Aorta (tissue), 5 donors: ENCODE measurements at regions not wholly inside any gene's neighbourhood (a gene's known extent, or its start where the extent isn't known, plus 50 kb on each side); places are given as distances from the start of the nearest gene placed in this dataset.
"Not testable (repeated sequence)": the region's sequence is repeated elsewhere in the genome, so short reads cannot be mapped to it uniquely, and the experiment has no call there.

Source experiments
- ATAC-seq: fragments of 200-7000 bp; cut with Tn5 transposase; one replicate; pipeline ENCODE4 v1.9.1; 2022; ENCODE audit warnings: moderate library complexity; ENCODE audit not compliant: low FRiP score
- DNase-seq, 2 donors: peaks; one replicate each; pipeline ENCODE4 v3.0.0-alpha.2; 2020
- H3K27ac ChIP-seq, 2 donors: one replicate each; pipeline ENCODE4 v1.5.1; 2013; ENCODE audit warnings: low read length in 2 of 2, mild to moderate bottlenecking in 2 of 2, moderate library complexity in 2 of 2, control low read depth in 1 of 2, inconsistent platforms in 1 of 2, low read depth in 1 of 2
- H3K27me3 ChIP-seq, 2 donors: one replicate each; pipeline ENCODE4 v1.6.1; 2013; ENCODE audit warnings: control low read depth in 1 of 2, low read length in 1 of 2, mild to moderate bottlenecking in 1 of 2, moderate library complexity in 1 of 2; ENCODE audit not compliant: insufficient read depth in 2 of 2, control insufficient read depth in 1 of 2
- H3K36me3 ChIP-seq, 2 donors: one replicate each; pipeline ENCODE4 v1.6.1; 2013; ENCODE audit warnings: control low read depth in 1 of 2, low read length in 1 of 2, mild to moderate bottlenecking in 1 of 2; ENCODE audit not compliant: insufficient read depth in 2 of 2, control insufficient read depth in 1 of 2
- H3K4me1 ChIP-seq, 2 donors: one replicate each; pipeline ENCODE4 v1.6.1; 2013; ENCODE audit warnings: low read length in 2 of 2, control low read depth in 1 of 2, mild to moderate bottlenecking in 1 of 2, moderate library complexity in 1 of 2; ENCODE audit not compliant: insufficient read depth in 2 of 2, control insufficient read depth in 1 of 2
- H3K4me3 ChIP-seq, 2 donors: one replicate each; pipeline ENCODE4 v1.5.1; 2013; ENCODE audit warnings: low read length in 2 of 2, control low read depth in 1 of 2, mild to moderate bottlenecking in 1 of 2
- H3K9me3 ChIP-seq: one replicate; pipeline ENCODE4 v1.6.1; 2013; ENCODE audit warnings: mild to moderate bottlenecking, low read length; ENCODE audit not compliant: control insufficient read depth
- WGBS, 2 donors: extraction: QIAGEN DNeasy Blood & Tissue Kit; methylation state at CpG; one replicate each; pipeline ENCODE4 v1.1.7; 2013; 5-methylcytosine and 5-hydroxymethylcytosine counted together
- intact Hi-C, 2 donors: fragments of 100-400 bp; cut with DNase I; formaldehyde crosslinking; loops; one replicate each; pipeline versions ENCODE4 v1.14.2 to v1.15.0; 2022
- donor health status: healthy with polysubstance abuse.
- donor health status: Bipolar disorder and iron deficiency.
- donor health status: DM: no; HTN: no; CAD: no.
- donor health status: DM: no; HTN: no; CAD: no.
- donor health status: DM: yes; HTN: yes; CAD: no.

DNA sequence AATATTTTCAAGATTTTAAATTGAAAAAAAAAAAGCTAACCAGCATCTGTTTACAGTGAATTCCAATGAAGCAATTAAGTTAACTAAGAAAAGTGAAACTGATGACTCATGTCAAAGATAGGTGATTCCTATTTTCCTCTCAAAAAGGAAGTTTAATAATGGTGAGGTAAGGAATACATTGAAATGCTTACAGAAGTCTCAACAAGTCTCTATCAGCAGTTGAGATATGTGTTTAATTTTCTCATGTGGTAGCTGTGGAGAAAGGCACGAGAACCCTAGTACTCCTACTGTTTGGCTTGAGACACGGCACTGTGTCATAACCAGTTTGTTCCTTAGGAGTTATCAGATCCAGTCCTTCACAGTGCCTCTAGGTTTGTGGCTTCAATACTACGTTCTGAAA is 114.5 kb downstream of the SLC25A46 start:
- no peak overlapping the region for H3K27ac ChIP-seq
- DNase-seq: no peak
- no peaks in the 10 kb centered on the region for H3K36me3 ChIP-seq
- H3K4me1 ChIP-seq: peaks cover 2 to 4% of the 10 kb centered on the region in 2 donors
- no peaks in the 10 kb centered on the region for H3K9me3 ChIP-seq
- no peak overlapping the region for H3K4me3 ChIP-seq
- H3K27me3 ChIP-seq: no peaks in the 10 kb centered on the region
- whole genome bisulfite sequencing, 2 donors: 50 to 59% methylated on average over 3 of the region's 3 CpGs
- intact Hi-C loops: no loop called here
- ATAC-seq: no peak

DNA sequence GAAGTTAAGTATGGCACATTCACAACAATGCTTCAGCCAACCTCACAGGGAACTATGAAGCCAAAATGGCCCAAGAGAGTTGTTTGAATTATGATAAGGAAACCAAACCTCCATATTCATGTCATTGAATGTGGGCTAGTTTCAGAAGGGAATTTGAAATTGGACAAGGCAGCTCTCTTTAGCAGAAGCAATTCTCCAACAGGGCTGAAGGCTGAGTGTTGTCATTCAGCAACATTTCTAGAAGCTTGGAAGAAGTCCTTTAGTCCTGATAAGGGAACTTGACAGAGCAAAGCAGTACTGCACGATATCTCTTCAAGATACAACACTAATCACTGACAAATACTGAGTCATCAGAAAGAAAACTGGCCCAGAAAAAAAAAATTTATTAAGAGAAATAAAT is 115.4 kb downstream of the SLC25A46 start:
- no peaks in the 10 kb centered on the region for H3K9me3 ChIP-seq
- DNase-seq: no peak
- intact Hi-C loops: no loop called here
- H3K27me3 ChIP-seq: no peaks in the 10 kb centered on the region
- no peaks in the 10 kb centered on the region for H3K36me3 ChIP-seq
- H3K4me3 ChIP-seq: no peak overlapping the region
- H3K27ac ChIP-seq: no peak overlapping the region
- WGBS, 2 donors: 29 to 33% methylated on average over 1 of the region's 1 CpG
- peaks cover 2 to 4% of the 10 kb centered on the region in 2 donors for H3K4me1 ChIP-seq
- no peak for ATAC-seq

DNA sequence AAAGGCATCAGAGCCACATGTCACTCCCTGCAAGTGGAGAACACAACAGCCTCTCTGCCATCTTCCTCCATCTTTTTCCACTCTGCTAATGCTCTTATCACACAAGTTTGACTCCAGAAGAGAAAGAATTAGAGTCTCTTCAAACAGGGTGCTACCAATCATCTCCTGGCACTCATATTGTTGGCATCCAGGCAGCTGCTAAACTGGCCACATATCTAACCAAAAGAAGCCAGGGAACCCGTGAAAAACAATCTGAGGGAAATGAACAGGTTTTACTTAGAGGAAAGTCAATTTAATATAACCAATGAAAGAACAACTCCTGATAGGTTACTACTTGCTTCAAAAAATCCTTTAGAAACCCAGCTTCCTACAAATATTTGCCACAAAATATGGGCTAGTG is 117.2 kb downstream of the SLC25A46 start:
- DNase-seq (no peak), ATAC-seq (no peak)
- Histone ChIP-seq H3K4me3 (no peak overlapping the region), H3K27me3 (no peaks in the 10 kb centered on the region), H3K4me1 (peaks cover 2 to 4% of the 10 kb centered on the region in 2 donors), H3K27ac (no peak overlapping the region), H3K9me3 (no peaks in the 10 kb centered on the region), H3K36me3 (no peaks in the 10 kb centered on the region)
- intact Hi-C loops: no loop called here
- WGBS, 2 donors: 69 to 71% methylated on average over 1 of the region's 1 CpG

DNA sequence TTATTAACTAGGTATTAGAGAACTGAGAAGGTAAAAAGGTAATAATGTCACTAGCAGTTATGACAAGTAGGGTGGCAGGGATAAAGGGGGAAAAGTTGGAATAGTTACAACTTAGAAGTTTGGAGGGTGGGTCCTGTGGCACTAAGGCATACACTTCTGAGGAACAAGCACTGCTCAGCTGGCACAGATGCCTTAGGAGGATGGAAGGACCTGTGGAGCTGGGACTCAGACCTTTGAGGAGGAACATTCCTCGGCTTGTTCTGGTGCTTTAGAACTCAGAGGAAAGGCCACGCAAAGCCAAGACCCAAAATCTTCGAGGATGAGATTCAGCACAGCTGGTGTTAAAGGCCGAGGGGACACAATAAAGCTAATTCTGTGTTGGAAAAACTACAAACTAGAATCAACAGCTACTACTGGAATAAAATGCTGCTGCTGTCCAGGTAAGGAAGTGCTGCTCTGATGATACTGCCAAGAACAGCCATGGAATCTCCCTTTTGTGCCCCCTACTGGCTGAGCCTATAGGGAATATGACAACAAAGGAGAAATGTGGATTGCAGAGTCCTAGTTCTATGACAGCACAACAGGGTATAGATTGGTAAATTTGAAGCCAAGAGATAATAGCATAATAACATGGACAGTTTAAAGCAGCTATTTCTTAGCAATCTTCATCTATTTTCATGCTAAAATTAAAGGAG is 126.7 kb downstream of the SLC25A46 start:
- no peak for ATAC-seq
- H3K36me3 ChIP-seq: no peaks in the 10 kb centered on the region
- no peaks in the 10 kb centered on the region for H3K4me1 ChIP-seq
- H3K9me3 ChIP-seq: no peaks in the 10 kb centered on the region
- 70 to 72% methylated on average over 4 of the region's 4 CpGs for WGBS, 2 donors
- no peak overlapping the region for H3K27ac ChIP-seq
- no peak overlapping the region for H3K4me3 ChIP-seq
- intact Hi-C loops: no loop called here
- H3K27me3 ChIP-seq: no peaks in the 10 kb centered on the region
- DNase-seq: no peak

DNA sequence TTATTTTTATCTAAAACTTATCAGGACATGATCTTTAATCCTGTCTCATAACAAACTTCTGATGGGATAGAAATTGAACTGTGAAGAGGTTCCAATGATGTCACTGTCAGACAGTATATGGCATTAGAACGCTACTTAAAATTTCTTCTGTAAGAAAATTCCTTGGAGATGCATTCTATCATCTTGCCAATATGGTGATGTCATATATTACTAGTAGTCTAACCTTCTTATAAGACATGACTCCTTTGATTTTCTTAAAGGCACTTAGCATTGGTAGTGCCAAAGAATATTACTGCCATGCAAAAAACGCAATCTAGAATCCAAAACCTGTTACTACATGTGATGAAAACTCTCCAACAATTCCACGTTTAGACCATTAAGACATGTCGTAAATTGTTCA is 131.1 kb downstream of the SLC25A46 start:
- no peaks in the 10 kb centered on the region for H3K27me3 ChIP-seq
- H3K27ac ChIP-seq: no peak overlapping the region
- DNase-seq (no peak), ATAC-seq (no peak)
- no peaks in the 10 kb centered on the region for H3K36me3 ChIP-seq
- 66 to 71% methylated on average over 4 of the region's 4 CpGs for WGBS, 2 donors
- H3K4me1 ChIP-seq: peaks cover 2 to 4% of the 10 kb centered on the region in 2 donors
- no peaks in the 10 kb centered on the region for H3K9me3 ChIP-seq
- intact Hi-C loops: no loop called here
- no peak overlapping the region for H3K4me3 ChIP-seq

DNA sequence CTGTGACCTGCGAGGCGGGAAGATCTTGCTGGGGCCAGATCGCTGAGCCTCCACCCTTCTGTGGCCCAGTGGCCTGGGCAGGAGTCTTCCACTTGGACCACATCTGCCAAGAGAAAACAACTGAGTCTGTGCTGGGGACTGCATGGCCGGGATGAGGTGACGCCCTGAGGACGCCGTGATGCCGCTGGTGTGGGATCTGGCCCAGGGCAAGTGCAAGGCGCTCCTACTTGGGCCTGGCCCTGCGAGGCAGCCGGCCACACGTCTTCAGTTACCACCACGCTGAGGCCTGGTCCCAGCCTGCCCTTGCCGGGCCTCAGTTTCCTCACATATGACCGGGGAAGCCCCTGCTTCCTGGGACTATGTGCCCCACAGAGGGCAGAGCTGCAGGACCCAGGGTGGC is 133.4 kb downstream of the SLC25A46 start:
- 92 to 94% methylated on average over 15 of the region's 15 CpGs for WGBS, 2 donors
- Histone ChIP-seq H3K4me1 (peaks cover 2 to 4% of the 10 kb centered on the region in 2 donors), H3K4me3 (no peak overlapping the region), H3K27ac (no peak overlapping the region), H3K27me3 (no peaks in the 10 kb centered on the region), H3K9me3 (no peaks in the 10 kb centered on the region), H3K36me3 (no peaks in the 10 kb centered on the region)
- intact Hi-C loops: no loop called here
- DNase-seq (no peak), ATAC-seq (peak; percentile 13)

DNA sequence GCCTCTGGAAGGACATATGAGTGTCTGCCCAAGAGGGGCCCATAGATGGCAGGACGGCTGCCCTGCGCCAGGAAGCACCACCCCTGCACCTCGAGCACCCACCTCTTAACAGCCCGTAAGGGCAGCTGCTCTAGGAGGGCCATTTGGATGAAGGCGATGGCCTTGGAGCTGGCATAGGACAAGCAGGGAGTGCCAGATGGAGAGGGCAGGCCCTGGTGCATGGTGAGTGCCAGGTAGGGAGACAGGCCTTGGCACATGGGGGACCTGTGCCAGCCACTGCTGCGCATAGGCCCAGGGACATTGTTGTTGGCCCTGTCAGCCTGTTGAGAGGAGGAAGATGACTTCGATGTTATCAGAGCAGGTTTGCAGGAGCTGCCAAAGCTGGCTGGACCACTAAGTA is 134.2 kb downstream of the SLC25A46 start:
- H3K27ac ChIP-seq: no peak overlapping the region
- intact Hi-C loops: no loop called here
- H3K4me1 ChIP-seq: peaks cover 2 to 4% of the 10 kb centered on the region in 2 donors
- H3K27me3 ChIP-seq: no peaks in the 10 kb centered on the region
- H3K9me3 ChIP-seq: no peaks in the 10 kb centered on the region
- no peak for DNase-seq
- 81 to 88% methylated on average over 7 of the region's 7 CpGs for WGBS, 2 donors
- no peaks in the 10 kb centered on the region for H3K36me3 ChIP-seq
- peak; percentile 6 for ATAC-seq
- no peak overlapping the region for H3K4me3 ChIP-seq

DNA sequence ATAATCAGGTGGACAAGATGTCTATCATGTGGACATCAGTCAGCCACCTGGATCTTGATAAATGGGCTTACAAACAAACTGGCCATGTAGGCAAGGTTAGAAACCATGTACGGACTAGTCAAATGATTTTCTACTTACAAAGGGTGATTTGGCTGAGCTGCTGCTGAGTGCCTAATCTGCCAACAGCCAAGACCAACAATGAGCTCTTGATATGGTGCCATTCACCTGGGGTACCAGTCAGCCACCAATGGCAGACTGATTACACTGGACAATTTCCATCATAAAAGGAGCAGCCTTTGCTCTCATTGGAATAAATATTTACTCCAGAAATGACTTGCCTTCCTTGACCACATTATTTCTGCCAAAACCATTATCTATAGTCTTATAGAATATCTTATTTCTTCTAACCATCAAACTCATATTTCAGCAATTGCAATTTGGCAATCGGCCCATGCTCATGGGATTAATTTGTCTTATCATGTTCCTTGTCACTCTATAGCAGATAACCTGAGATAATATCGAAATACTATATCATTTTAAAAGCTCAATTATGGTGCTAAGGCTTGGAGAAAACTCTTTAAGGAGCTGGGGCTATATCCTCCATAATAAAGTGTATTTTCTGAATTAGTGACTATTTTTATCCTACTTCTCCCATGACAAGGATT is 135.1 kb downstream of the SLC25A46 start:
- no peaks in the 10 kb centered on the region for H3K36me3 ChIP-seq
- DNase-seq (no peak), ATAC-seq (no peak)
- no peaks in the 10 kb centered on the region for H3K9me3 ChIP-seq
- peaks cover 2 to 4% of the 10 kb centered on the region in 2 donors for H3K4me1 ChIP-seq
- intact Hi-C loops: no loop called here
- WGBS, 2 donors: 25 to 28% methylated on average over 3 of the region's 3 CpGs
- no peak overlapping the region for H3K4me3 ChIP-seq
- H3K27ac ChIP-seq: no peak overlapping the region
- no peaks in the 10 kb centered on the region for H3K27me3 ChIP-seq

DNA sequence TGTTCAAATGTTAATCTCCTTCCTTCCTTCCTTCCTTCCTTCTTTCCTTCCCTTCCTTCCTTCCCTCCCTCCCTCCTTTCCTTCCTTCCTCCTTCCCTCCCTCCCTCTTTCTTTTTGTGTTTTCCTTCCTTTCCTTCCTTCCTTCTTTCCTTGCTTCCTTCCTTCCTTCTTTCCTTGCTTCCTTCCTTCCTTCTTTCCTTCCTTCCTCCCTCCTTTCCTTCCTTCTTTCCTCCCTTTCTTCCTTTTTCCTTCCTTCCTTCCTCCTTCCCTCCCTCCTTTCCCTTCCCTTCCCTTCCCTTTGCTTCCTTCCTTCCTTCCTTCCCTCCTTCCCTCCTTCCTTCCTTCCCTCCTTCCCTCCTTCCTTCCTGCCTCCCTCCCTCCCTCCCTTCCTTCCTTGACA is 136.3 kb downstream of the SLC25A46 start:
- H3K27ac ChIP-seq, H3K4me1 ChIP-seq, DNase-seq, ATAC-seq, H3K4me3 ChIP-seq, intact Hi-C loops, H3K9me3 ChIP-seq, H3K36me3 ChIP-seq, H3K27me3 ChIP-seq: not testable (repeated sequence)
